ENCODE measurements at regions not wholly inside any gene's neighbourhood (a gene's known extent, or its start where the extent isn't known, plus 50 kb on each side); places are given as distances from the start of the nearest gene placed in this dataset.
"Not testable (repeated sequence)": the region's sequence is repeated elsewhere in the genome, so short reads cannot be mapped to it uniquely, and the experiment has no call there.

GRCh38 chr3:110016235-110016815, 679.0 kb upstream of the DPPA4 start:
- DNase-seq: no peak

GRCh38 chr3:110017304-110017703, 680.0 kb upstream of the DPPA4 start:
- no peak for DNase-seq

- DNase-seq: no peak
Observed at GRCh38 chr3:110021659-110022058, 684.3 kb upstream of the DPPA4 start.

GRCh38 chr3:110023022-110023421, 685.7 kb upstream of the DPPA4 start:
- not testable (repeated sequence) for DNase-seq

GRCh38 chr3:110026421-110026820, 689.1 kb upstream of the DPPA4 start:
- no peak for DNase-seq

GRCh38 chr3:110027446-110028080, 690.2 kb upstream of the DPPA4 start:
- no peak for DNase-seq

- DNase-seq: no peak
Observed at GRCh38 chr3:110031975-110032374, 694.6 kb upstream of the DPPA4 start.

- DNase-seq: no peak
Observed at GRCh38 chr3:110059431-110059830, 722.1 kb upstream of the DPPA4 start.

- no peak for DNase-seq
Observed at GRCh38 chr3:110062716-110063115, 725.4 kb upstream of the DPPA4 start.

- DNase-seq: no peak
Observed at GRCh38 chr3:110063178-110063577, 725.8 kb upstream of the DPPA4 start.

- DNase-seq: no peak
Observed at GRCh38 chr3:110066206-110066605, 728.9 kb upstream of the DPPA4 start.

- DNase-seq: no peak
Observed at GRCh38 chr3:110067527-110067926, 730.2 kb upstream of the DPPA4 start.

- DNase-seq: no peak
Observed at GRCh38 chr3:110069761-110070160, 732.4 kb upstream of the DPPA4 start.

GRCh38 chr3:110070161-110070916, 733.0 kb upstream of the DPPA4 start:
- DNase-seq: no peak

GRCh38 chr3:110074095-110074494, 736.7 kb upstream of the DPPA4 start:
- no peak for DNase-seq

GRCh38 chr3:110077093-110077492, 739.7 kb upstream of the DPPA4 start:
- DNase-seq: no peak

- DNase-seq: no peak
Observed at GRCh38 chr3:110093411-110093810, 756.1 kb upstream of the DPPA4 start.

GRCh38 chr3:110093812-110094401, 756.6 kb upstream of the DPPA4 start:
- no peak for DNase-seq

GRCh38 chr3:110099711-110100110, 762.4 kb upstream of the DPPA4 start:
- no peak for DNase-seq

- no peak for DNase-seq
Observed at GRCh38 chr3:110101361-110101760, 764.0 kb upstream of the DPPA4 start.

GRCh38 chr3:110106805-110107204, 769.5 kb upstream of the DPPA4 start:
- no peak for DNase-seq

- DNase-seq: no peak
Observed at GRCh38 chr3:110123946-110124345, 786.6 kb upstream of the DPPA4 start.

GRCh38 chr3:110126065-110126464, 788.7 kb upstream of the DPPA4 start:
- no peak for DNase-seq

- no peak for DNase-seq
Observed at GRCh38 chr3:110133971-110134370, 796.6 kb upstream of the DPPA4 start.
